ENCODE measurements at regions not wholly inside any gene's neighbourhood (a gene's known extent, or its start where the extent isn't known, plus 50 kb on each side); places are given as distances from the start of the nearest gene placed in this dataset.
A peak's percentile ranks its signal among the peaks of the same experiment; 100 is the strongest.
"Not testable (repeated sequence)": the region's sequence is repeated elsewhere in the genome, so short reads cannot be mapped to it uniquely, and the experiment has no call there.

DNA sequence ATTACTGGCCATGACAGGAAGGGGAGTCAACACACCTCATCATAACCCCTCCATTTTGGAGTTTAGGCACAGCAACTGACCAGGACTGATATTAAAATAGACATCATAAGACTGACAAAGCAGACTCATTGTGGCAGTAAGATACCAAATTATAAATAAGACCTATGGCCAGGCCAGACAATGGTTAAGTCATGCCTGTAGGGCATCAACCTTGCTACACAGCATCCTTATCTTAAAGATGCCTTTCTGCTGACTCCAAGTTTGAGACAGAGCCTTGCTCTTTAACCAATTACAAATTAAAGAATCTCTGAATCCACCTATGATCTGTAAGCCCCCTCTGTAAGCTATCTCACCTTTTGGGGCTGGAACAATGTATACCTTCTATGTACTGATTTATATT lies 65.5 kb downstream of the VCX2 start:
- no peak for DNase-seq

DNA sequence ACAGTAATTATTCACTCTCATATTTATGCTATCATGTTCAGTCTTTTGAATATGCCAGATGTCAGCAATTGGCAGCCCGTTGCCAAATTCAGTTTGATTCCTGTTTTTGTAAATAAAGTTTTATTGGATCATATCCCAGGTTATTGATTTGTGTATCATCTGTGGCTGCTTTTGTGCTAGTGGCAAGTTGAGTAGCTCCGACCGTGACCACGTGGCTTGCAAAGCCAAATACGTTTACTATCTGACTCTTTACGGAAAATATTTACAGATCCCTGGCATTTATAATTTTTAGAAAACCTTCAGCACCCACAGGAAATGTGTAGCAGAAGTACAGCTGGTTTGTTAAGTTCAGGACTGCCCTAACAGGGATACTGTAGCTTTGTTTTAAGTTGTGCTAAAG lies 67.4 kb downstream of the VCX2 start:
- no peak for DNase-seq

DNA sequence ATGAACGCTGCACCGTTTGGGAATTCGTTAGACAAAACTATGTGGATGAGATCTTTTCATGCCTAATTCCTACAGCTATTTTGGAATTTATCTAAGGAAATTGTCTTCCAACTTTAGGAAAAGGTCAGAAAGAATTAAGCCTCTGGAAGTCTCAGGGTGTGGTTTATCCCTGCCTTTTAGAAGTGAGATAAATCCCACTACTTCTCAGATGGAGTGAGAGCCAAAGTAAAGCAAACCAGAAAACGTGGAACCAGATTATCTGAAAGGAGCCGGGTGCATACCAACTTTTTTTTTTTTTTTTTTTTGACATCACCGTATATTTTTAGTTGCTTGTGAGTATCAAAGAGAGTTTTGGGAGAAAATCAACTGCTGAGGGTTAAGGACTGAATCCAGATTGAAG lies 79.6 kb downstream of the VCX2 start:
- DNase-seq = no peak

DNA sequence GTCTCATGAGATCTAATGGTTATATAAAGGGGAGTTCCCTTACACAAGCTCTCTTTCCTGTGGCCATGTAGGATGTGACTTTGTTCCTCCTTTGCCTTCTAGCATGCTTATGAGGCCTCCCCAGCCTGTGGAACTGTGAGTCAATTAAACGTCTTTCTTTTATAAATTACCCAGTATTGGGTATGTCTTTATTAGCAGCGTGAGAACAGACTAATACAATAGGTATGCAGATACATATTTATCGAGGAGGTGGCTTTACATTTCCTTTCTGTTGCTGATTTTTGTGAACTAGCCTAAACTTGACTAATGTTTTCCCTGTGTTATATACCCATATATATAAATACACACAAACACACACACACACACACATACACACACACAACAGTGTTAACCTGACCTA lies 80.2 kb downstream of the VCX2 start:
- no peak for DNase-seq

- DNase-seq = no peak
Measured at GRCh38 chrX:8090482-8090881, 80.6 kb downstream of the VCX2 start.

DNA sequence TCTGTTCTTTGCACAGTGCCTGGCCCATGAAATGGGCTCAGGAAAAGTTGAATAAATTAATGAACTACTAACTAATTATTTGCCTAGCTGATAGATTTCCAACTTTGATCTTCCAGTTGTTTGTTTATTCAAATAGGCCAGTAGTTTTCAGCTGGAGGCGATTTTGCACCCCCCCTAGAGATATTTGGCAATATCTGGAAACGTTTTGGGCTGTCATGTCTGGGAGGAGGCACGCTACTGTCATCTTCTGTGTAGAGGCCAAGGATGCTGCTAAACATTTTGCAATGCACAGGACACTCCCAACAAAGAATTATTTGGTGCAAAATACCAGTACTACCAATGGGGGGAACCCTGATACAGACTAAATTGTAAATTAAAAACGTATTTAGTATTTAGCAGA lies 81.9 kb downstream of the VCX2 start:
- DNase-seq = no peak

DNA sequence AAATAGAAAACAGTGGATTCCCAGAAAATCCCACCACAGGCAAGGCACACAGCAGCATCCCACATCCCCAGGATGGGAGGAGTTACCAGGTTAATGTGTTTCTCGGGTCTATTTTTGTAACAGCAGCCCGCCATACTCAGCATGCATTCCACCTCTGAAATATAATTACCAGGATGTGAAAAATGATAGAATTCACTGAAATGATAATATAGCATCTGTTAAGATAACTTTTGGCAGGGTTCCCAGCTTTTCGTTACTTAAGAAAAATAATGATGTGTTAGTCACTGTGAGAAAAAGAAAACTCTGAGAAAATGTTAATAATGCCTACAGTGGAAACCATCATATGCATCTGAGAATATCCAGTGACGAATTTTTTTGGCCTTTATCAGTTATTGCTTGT lies 87.1 kb downstream of the VCX2 start:
- no peak for DNase-seq

DNA sequence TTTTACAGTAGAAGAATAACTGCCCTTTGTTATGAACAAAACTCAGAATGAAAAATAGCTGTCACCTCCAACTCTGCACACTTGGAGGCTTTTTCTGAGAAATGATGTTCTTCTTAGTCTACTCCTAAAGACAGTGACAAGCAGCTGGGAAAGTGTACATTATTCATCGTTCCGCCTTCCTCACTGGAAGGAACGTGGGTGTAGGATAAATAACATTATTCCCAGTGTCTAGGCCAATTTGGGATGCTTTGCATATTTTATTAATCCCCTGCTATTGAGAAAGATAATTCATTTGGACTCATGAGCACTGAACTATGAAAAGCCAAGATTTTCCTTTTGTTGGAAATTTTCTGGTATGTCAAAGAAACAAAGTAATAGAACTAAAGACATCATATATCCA lies 87.8 kb downstream of the VCX2 start:
- no peak for DNase-seq

DNA sequence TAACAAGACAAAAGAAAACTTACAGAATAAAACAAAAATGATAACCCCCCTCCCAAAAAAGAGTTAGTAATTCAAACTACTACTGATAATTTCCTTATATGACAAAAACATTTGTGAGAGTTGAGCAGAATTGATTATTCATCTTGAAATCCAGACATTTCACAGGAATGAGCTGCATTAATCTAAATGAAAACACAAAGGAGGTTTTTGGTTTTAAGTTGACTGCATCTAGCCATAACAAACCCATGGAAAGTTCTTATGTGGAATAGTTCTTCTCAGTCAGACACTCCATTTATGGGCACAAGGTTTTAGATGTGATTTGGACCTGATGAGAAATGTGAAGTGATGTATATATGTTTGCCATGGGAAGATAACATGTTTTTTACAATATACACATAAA lies 95.4 kb downstream of the VCX2 start:
- no peak for DNase-seq

- no peak for DNase-seq
Measured at GRCh38 chrX:8067754-8068462, 103.2 kb downstream of the VCX2 start.

GRCh38 chrX:8052909-8053308 lies 118.2 kb downstream of the VCX2 start:
- no peak for DNase-seq

- no peak for DNase-seq
Measured at GRCh38 chrX:8049827-8050226, 121.2 kb downstream of the VCX2 start.

DNA sequence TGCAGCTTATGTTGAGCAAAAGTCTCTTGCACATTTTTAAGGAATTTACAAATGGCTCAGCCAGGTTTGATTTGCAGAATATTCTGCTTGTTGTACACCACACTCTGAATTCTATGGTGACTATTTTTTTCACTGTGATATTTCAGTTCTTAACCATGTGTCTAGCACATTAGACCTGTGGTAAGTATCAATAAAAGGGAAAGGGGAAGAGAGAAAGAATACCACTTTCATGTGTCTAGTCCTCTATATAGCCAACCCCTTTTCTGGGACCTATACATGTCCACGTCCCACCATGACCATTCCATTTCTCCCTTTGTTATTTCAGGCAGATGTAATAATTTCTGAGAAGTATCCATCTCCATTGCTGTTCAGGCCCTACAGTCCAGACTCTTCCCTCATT lies 121.3 kb upstream of the PNPLA4 start:
- DNase-seq = no peak

- no peak for DNase-seq
Measured at GRCh38 chrX:8044947-8045346, 117.7 kb upstream of the PNPLA4 start.

GRCh38 chrX:8043546-8043945 lies 116.3 kb upstream of the PNPLA4 start:
- DNase-seq = no peak

GRCh38 chrX:8043121-8043520 lies 115.9 kb upstream of the PNPLA4 start:
- no peak for DNase-seq

GRCh38 chrX:8042304-8042703 lies 115.1 kb upstream of the PNPLA4 start:
- no peak for DNase-seq

- not testable (repeated sequence) for DNase-seq
Measured at GRCh38 chrX:8039711-8040110, 112.5 kb upstream of the PNPLA4 start.

DNA sequence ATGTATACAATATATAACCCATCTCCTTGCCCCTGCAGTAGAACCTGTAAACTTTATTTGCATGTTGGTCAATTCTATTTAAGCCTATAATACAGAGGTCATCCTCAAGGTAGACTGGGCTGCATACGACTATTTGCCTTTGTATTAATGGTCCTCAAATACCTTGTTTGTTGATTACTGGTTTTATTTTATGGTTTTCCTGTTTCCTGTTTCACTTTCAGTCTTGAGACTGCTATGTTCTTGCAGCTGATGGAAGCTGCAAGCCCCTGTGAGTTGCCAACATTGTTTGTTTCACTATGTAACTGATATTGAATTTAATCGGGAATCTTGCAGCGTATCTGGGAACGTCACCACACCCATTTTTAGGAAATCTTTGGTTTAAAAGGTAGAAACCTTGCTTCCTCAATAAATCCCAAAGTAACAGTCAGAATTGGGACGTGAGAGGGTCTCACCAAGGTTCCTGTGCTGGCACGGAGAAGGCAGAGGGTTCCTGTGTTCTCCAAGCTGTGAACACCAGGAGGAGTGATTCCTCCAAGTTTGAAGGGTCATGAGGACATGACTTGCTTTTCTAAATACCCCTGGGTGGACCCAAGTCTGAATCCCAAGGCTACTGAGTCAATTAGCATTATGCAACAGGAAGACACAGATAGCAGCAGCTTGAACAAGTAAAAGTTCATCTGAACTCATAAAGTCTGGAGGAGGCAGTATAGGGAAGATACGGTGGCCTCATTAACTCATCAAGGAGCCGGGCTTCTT lies 110.6 kb upstream of the PNPLA4 start:
- peak; percentile 8 for DNase-seq

DNA sequence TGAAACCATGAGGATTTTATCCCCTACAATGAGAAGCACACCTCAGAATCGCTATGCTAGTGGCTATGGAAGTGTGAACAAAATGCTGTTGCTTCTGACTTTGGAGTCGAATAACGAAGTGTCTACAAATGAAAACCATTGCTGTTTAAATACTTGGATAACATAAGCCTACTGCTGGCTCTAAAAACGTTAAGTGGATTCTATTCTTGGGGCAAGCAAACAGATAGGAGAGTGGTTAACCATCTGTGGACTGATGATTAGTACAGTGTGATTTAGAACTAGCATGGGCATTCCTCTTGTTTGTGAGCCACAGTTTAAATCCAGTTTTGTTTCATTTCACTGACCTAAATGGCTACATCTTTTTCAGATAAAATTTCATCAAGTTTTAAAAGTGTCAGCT lies 109.7 kb upstream of the PNPLA4 start:
- DNase-seq = no peak

DNA sequence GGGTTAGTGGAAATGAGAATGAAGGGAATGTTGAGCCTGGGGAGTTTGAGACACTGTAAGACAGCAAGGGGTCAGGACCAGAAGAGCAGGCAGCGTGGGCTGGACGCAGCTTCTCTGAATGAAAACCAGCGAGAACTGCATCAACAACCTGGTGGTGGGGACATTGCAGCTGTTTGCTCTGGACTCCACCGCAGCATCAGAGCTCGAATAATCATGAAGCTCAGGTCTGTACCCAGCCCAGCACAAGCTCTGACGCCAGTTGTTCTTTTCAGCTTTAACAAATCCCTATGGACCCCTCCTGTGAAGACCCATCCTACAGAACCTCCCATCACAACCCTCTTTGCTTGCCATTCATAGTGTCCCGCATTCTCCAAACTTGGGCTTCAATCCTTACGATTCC lies 106.8 kb upstream of the PNPLA4 start:
- DNase-seq = no peak

DNA sequence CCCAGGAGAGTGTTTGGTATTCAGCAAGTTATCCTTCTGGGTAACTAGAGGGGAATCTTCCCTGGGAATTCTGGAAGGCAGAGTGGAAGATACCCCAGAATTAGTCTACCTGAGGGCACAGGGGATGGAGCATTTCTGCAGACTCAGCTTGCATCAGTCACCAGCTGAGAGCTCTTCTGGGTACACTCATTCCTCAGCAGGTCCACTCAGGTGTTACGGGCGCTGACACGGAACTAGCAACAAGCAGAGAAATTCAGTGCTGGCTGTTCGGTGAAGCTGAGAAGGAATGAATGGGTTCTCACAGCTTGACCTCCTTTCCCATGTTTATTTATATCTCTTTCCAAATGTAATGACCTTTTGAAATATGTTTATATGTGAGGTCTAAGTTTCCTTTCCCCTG lies 106.0 kb upstream of the PNPLA4 start:
- DNase-seq = no peak

GRCh38 chrX:8030361-8030760 lies 103.1 kb upstream of the PNPLA4 start:
- DNase-seq = no peak

- no peak for DNase-seq
Measured at GRCh38 chrX:8027827-8028226, 100.6 kb upstream of the PNPLA4 start.

DNA sequence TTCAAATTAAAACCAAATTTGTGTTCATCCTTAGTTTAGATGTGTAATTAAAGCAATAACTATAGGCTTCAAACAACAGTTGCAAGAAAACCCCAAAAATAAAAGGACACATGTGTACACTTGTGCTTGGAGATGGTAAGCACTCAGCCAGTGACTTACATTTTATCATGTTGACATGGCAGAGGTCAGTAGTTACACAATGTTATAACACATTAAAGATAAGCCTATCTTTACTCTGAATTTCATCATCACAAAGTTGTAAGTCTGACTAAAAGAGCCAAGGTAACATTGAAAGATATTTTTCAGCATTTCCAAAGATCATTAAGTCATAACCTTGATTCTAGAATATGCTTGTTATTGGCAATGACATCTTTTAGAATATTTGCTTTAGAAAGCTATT lies 98.5 kb upstream of the PNPLA4 start:
- no peak for DNase-seq
